ENCODE measurements at regions not wholly inside any gene's neighbourhood (a gene's known extent, or its start where the extent isn't known, plus 50 kb on each side); places are given as distances from the start of the nearest gene placed in this dataset.

DNA sequence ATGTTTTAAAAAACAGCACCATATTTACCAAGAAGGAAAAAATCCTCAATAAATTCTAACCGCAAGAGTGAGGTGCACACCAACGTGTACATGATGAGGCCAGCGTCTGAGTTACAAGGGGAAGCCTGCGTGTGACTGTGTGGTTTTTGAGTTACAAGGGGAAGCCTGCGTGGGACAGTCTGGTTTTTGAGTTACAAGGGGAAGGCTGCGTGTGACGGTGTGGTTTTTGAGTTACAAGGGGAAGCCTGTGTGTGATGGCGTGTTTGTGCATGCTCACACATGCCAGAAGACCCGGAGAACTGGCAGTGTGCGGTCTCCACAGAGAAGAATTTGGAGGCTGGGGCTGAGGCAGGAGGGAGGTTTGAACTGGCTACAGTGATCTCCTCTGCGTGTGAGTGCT, 1376.4 kb downstream of the TBC1D22A start:
- peaks cover 12% of the 10 kb centered on the region for H3K9me3 ChIP-seq (ENCODE audit: low read length)
- no peak for ATAC-seq
- no TSS peak for BruUV-seq (replicated peaks)
- H3K36me3 ChIP-seq (replicated peaks in 1 of 2; ENCODE audit: control insufficient read depth in 1 of 2, insufficient read depth in 2 of 2, low read length in 2 of 2): no peaks in the 10 kb centered on the region
- no peak overlapping the region for H3K4me2 ChIP-seq (ENCODE audit: low read depth, low read length)
- 36% methylated on average over 10 of the region's 11 CpGs for WGBS (ENCODE audit: low lambda C conversion rate)
- H3K27ac ChIP-seq (ENCODE audit: extremely low read length, insufficient read depth, low read length): no peak overlapping the region
- H2AFZ ChIP-seq (ENCODE audit: low read length): no peak overlapping the region
- ChIA-PET POLR2A (no interaction called here), CTCF (ENCODE audit: low intra/inter-chr PET ratio, low total read pairs) (no interaction called here)
- peaks cover 2 to 14% of the 10 kb centered on the region in 2 experiments; a peak in 4 of 5 replicates for H3K27me3 ChIP-seq (ENCODE audit: control insufficient read depth in 1 of 2, insufficient read depth in 2 of 2, low read length in 2 of 2)
- H4K20me1 ChIP-seq (ENCODE audit: insufficient read depth, low read length): no peaks in the 10 kb centered on the region
- no peak overlapping the region for H3K4me3 ChIP-seq (replicated peaks in 1 of 3; ENCODE audit: insufficient read depth in 1 of 3, low read depth in 2 of 3, low read length in 3 of 3)
- no peaks in the 10 kb centered on the region for H3K4me1 ChIP-seq (ENCODE audit: insufficient read depth, low read length)
- no peak for FAIRE-seq
- DNase-seq (ENCODE audit: low spot score): no peak
- intact Hi-C loops (cut with micrococcal nuclease; ENCODE audit: unreplicated experiment) (no loop called here), in situ Hi-C loops (cut with HindIII; ENCODE audit: extremely low pct_ligation_motif_present, low pct_unique_long_range_greater_than_20kb) (no loop called here)
- TF ChIP-seq ZNF225 (CRISPR knock-in tag; IDR thresholded peaks at IDR 0.05) (no peak), ZNF30 (CRISPR knock-in tag; IDR thresholded peaks at IDR 0.05) (no peak), NFE2 (CRISPR knock-in tag; IDR thresholded peaks at IDR 0.05) (no peak), CEBPB (IDR thresholded peaks at IDR 0.05; ENCODE audit: borderline replicate concordance, low read depth, low read length) (no peak), FOXK1 (CRISPR knock-in tag; IDR thresholded peaks at IDR 0.05; ENCODE audit: borderline replicate concordance, low read depth) (no peak), XBP1 (CRISPR knock-in tag; IDR thresholded peaks at IDR 0.05) (no peak), ZNF563 (CRISPR knock-in tag; IDR thresholded peaks at IDR 0.05) (no peak), ZNF547 (CRISPR knock-in tag; IDR thresholded peaks at IDR 0.05) (no peak), ZMYM4 (CRISPR knock-in tag; IDR thresholded peaks at IDR 0.05) (no peak), HOXD1 (CRISPR knock-in tag; IDR thresholded peaks at IDR 0.05) (no peak), NCOA5 (CRISPR knock-in tag; IDR thresholded peaks at IDR 0.05) (no peak), ZBTB38 (CRISPR knock-in tag; IDR thresholded peaks at IDR 0.05) (no peak), DNMT3B (CRISPR knock-in tag; conservative IDR thresholded peaks at IDR 0.05) (no peak), ZSCAN25 (CRISPR knock-in tag; IDR thresholded peaks at IDR 0.05) (no peak), CBX1 (IDR thresholded peaks at IDR 0.05; ENCODE audit: low read depth) (no peak), ZFP1 (CRISPR knock-in tag; IDR thresholded peaks at IDR 0.05) (no peak)
- TF ChIP-seq, protein P1, sequence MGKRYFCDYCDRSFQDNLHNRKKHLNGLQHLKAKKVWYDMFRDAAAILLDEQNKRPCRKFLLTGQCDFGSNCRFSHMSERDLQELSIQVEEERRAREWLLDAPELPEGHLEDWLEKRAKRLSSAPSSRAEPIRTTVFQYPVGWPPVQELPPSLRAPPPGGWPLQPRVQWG (CRISPR knock-in tag; IDR thresholded peaks at IDR 0.05; ENCODE audit: borderline replicate concordance, low read depth): no peak
- TF ChIP-seq, protein P2, sequence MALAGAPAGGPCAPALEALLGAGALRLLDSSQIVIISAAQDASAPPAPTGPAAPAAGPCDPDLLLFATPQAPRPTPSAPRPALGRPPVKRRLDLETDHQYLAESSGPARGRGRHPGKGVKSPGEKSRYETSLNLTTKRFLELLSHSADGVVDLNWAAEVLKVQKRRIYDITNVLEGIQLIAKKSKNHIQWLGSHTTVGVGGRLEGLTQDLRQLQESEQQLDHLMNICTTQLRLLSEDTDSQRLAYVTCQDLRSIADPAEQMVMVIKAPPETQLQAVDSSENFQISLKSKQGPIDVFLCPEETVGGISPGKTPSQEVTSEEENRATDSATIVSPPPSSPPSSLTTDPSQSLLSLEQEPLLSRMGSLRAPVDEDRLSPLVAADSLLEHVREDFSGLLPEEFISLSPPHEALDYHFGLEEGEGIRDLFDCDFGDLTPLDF (CRISPR knock-in tag; IDR thresholded peaks at IDR 0.05): no peak
- TF ChIP-seq, protein P3, sequence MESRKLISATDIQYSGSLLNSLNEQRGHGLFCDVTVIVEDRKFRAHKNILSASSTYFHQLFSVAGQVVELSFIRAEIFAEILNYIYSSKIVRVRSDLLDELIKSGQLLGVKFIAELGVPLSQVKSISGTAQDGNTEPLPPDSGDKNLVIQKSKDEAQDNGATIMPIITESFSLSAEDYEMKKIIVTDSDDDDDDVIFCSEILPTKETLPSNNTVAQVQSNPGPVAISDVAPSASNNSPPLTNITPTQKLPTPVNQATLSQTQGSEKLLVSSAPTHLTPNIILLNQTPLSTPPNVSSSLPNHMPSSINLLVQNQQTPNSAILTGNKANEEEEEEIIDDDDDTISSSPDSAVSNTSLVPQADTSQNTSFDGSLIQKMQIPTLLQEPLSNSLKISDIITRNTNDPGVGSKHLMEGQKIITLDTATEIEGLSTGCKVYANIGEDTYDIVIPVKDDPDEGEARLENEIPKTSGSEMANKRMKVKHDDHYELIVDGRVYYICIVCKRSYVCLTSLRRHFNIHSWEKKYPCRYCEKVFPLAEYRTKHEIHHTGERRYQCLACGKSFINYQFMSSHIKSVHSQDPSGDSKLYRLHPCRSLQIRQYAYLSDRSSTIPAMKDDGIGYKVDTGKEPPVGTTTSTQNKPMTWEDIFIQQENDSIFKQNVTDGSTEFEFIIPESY (CRISPR knock-in tag; IDR thresholded peaks at IDR 0.05): no peak
- H3K9ac ChIP-seq (ENCODE audit: insufficient read depth, low read depth, low read length): no peak overlapping the region
- no peaks in the 10 kb centered on the region for H3K79me2 ChIP-seq (ENCODE audit: insufficient read depth, low read length)

All from HepG2 (cell line).